GM19397 (cell line): ENCODE measurements at regions not wholly inside any gene's neighbourhood (a gene's known extent, or its start where the extent isn't known, plus 50 kb on each side); places are given as distances from the start of the nearest gene placed in this dataset.
"Not testable (repeated sequence)": the region's sequence is repeated elsewhere in the genome, so short reads cannot be mapped to it uniquely, and the experiment has no call there.

Experiments used
- ATAC-seq: cut with Tn5 transposase; IDR thresholded peaks from one replicate; pipeline ENCODE4 v1.9.1; 2021; ENCODE audit warnings: mild to moderate bottlenecking, moderate library complexity; ENCODE audit not compliant: unreplicated experiment

GRCh38 chr15:95610945-95611344, 719.6 kb upstream of the NR2F2 start:
- no peak for ATAC-seq

GRCh38 chr15:95615436-95615835, 715.1 kb upstream of the NR2F2 start:
- ATAC-seq, result no peak

GRCh38 chr15:95616306-95616705, 714.2 kb upstream of the NR2F2 start:
- ATAC-seq, result no peak

- ATAC-seq, result no peak
Measured at GRCh38 chr15:95620934-95621579, 709.4 kb upstream of the NR2F2 start.

GRCh38 chr15:95622843-95623242, 707.7 kb upstream of the NR2F2 start:
- no peak for ATAC-seq

- no peak for ATAC-seq
Measured at GRCh38 chr15:95624100-95624499, 706.4 kb upstream of the NR2F2 start.

- ATAC-seq, result no peak
Measured at GRCh38 chr15:95624616-95625361, 705.7 kb upstream of the NR2F2 start.

- ATAC-seq, result no peak
Measured at GRCh38 chr15:95626501-95627361, 703.8 kb upstream of the NR2F2 start.

GRCh38 chr15:95629503-95630168, 700.9 kb upstream of the NR2F2 start:
- ATAC-seq, result no peak

GRCh38 chr15:95630683-95631082, 699.8 kb upstream of the NR2F2 start:
- no peak for ATAC-seq

GRCh38 chr15:95635666-95636065, 694.8 kb upstream of the NR2F2 start:
- ATAC-seq, result no peak

GRCh38 chr15:95636107-95636506, 694.4 kb upstream of the NR2F2 start:
- ATAC-seq, result no peak

GRCh38 chr15:95637234-95637633, 693.3 kb upstream of the NR2F2 start:
- not testable (repeated sequence) for ATAC-seq

- no peak for ATAC-seq
Measured at GRCh38 chr15:95639208-95639607, 691.3 kb upstream of the NR2F2 start.

- no peak for ATAC-seq
Measured at GRCh38 chr15:95644100-95644875, 686.2 kb upstream of the NR2F2 start.

- no peak for ATAC-seq
Measured at GRCh38 chr15:95645791-95646338, 684.6 kb upstream of the NR2F2 start.

- ATAC-seq, result no peak
Measured at GRCh38 chr15:95646484-95647273, 683.8 kb upstream of the NR2F2 start.

- ATAC-seq, result no peak
Measured at GRCh38 chr15:95647531-95648277, 682.8 kb upstream of the NR2F2 start.
